ENCODE measurements at regions not wholly inside any gene's neighbourhood (a gene's known extent, or its start where the extent isn't known, plus 50 kb on each side); places are given as distances from the start of the nearest gene placed in this dataset.

- TF ChIP-seq POLR2A (IDR thresholded peaks at IDR 0.05; ENCODE audit: low read length) (no peak), GATA1 (IDR thresholded peaks at IDR 0.05; ENCODE audit: low read depth, low read length) (no peak)
Measured at GRCh38 chr3:182490596-182491491, 302.5 kb upstream of the ATP11B start.
